Effector CD4-positive, alpha-beta T cell (primary cell): ENCODE measurements at regions not wholly inside any gene's neighbourhood (a gene's known extent, or its start where the extent isn't known, plus 50 kb on each side); places are given as distances from the start of the nearest gene placed in this dataset.
"Not testable (repeated sequence)": the region's sequence is repeated elsewhere in the genome, so short reads cannot be mapped to it uniquely, and the experiment has no call there.

Source experiments
- DNase-seq: peaks from one replicate; pipeline ENCODE4 v3.0.0-alpha.2; 2020

- not testable (repeated sequence) for DNase-seq
Measured at GRCh38 chr21:9746311-9746710, 775.1 kb upstream of the TPTE start.

- not testable (repeated sequence) for DNase-seq
Measured at GRCh38 chr21:9746831-9747606, 774.4 kb upstream of the TPTE start.

- not testable (repeated sequence) for DNase-seq
Measured at GRCh38 chr21:9747870-9748269, 773.5 kb upstream of the TPTE start.

- not testable (repeated sequence) for DNase-seq
Measured at GRCh38 chr21:9748451-9748850, 772.9 kb upstream of the TPTE start.

GRCh38 chr21:9749741-9750230 is 771.6 kb upstream of the TPTE start:
- DNase-seq = not testable (repeated sequence)

GRCh38 chr21:9750341-9751086 is 770.9 kb upstream of the TPTE start:
- DNase-seq = no peak

GRCh38 chr21:9751087-9751585 is 770.2 kb upstream of the TPTE start:
- DNase-seq = not testable (repeated sequence)

- not testable (repeated sequence) for DNase-seq
Measured at GRCh38 chr21:9752028-9752427, 769.4 kb upstream of the TPTE start.

- not testable (repeated sequence) for DNase-seq
Measured at GRCh38 chr21:9753441-9753840, 767.9 kb upstream of the TPTE start.

GRCh38 chr21:9753943-9754342 is 767.4 kb upstream of the TPTE start:
- no peak for DNase-seq

GRCh38 chr21:9754434-9754833 is 766.9 kb upstream of the TPTE start:
- not testable (repeated sequence) for DNase-seq

- no peak for DNase-seq
Measured at GRCh38 chr21:9755611-9756010, 765.8 kb upstream of the TPTE start.

- DNase-seq = no peak
Measured at GRCh38 chr21:9756677-9757076, 764.7 kb upstream of the TPTE start.

- not testable (repeated sequence) for DNase-seq
Measured at GRCh38 chr21:9757118-9757517, 764.3 kb upstream of the TPTE start.

GRCh38 chr21:9757572-9757971 is 763.8 kb upstream of the TPTE start:
- DNase-seq = not testable (repeated sequence)

GRCh38 chr21:9758141-9758540 is 763.2 kb upstream of the TPTE start:
- DNase-seq = no peak

- no peak for DNase-seq
Measured at GRCh38 chr21:9758888-9759287, 762.5 kb upstream of the TPTE start.

GRCh38 chr21:9759972-9760371 is 761.4 kb upstream of the TPTE start:
- DNase-seq = no peak

- DNase-seq = no peak
Measured at GRCh38 chr21:9760398-9761074, 760.8 kb upstream of the TPTE start.

- DNase-seq = no peak
Measured at GRCh38 chr21:9763306-9763705, 758.1 kb upstream of the TPTE start.

- no peak for DNase-seq
Measured at GRCh38 chr21:9763807-9764206, 757.6 kb upstream of the TPTE start.

- DNase-seq = not testable (repeated sequence)
Measured at GRCh38 chr21:9764294-9764693, 757.1 kb upstream of the TPTE start.

- DNase-seq = not testable (repeated sequence)
Measured at GRCh38 chr21:9765538-9765937, 755.8 kb upstream of the TPTE start.
